Endothelial cell of umbilical vein (primary cell): ENCODE measurements at regions not wholly inside any gene's neighbourhood (a gene's known extent, or its start where the extent isn't known, plus 50 kb on each side); places are given as distances from the start of the nearest gene placed in this dataset.

Experiments
- BruUV-seq: library from RNA; stranded (reverse); fragments of 400-500 nt; replicated peaks from 2 replicates; lab custom pipeline; 2021; lab: Mats Ljungman, UMichigan
- CTCF ChIA-PET: fragments of 300-600, 350-600 bp; sonication (Branson Sonifier 250); formaldehyde crosslinking; loops from one replicate; lab custom pipeline; 2021; ENCODE audit warnings: antibody characterized with exemption, inconsistent platforms; lab: Charles Lee
- POLR2A ChIA-PET: fragments of 300-600, 350-600 bp; sonication (Branson Sonifier 250); formaldehyde crosslinking; loops from one replicate; lab custom pipeline; 2021; ENCODE audit warnings: antibody characterized with exemption, inconsistent platforms; lab: Charles Lee
- DNase-seq: peaks from one replicate; pipeline ENCODE4 v3.0.0-alpha.2; 2011; ENCODE audit warnings: low read depth, low spot score
- FAIRE-seq: peaks from 2 replicates; lab custom pipeline; 2011; peaks lifted over from hg19 to GRCh38; lab: Jason Lieb, UNC
- H2AFZ ChIP-seq: 2 replicates; pipeline ENCODE4 v1.6.0; 2012; ENCODE audit warnings: low read depth, low read length, control low read depth, inconsistent platforms
- H3K27ac ChIP-seq: 2 replicates; pipeline ENCODE4 v1.5.1; 2011; ENCODE audit warnings: low read depth, mild to moderate bottlenecking, control low read depth, low read length, moderate library complexity; ENCODE audit not compliant: insufficient read depth
- H3K27me3 ChIP-seq, 2 experiments: 2 replicates each; pipeline versions ENCODE4 v1.6.0 to v1.6.1; 2011; ENCODE audit warnings: low read length in 2 of 2, mixed read lengths in 1 of 2; ENCODE audit not compliant: control insufficient read depth in 2 of 2, insufficient read depth in 2 of 2
- H3K36me3 ChIP-seq, 2 experiments: 2 replicates in 1 of 2; 3 replicates in 1 of 2; pipeline ENCODE4 v1.5.1; 2011; ENCODE audit warnings: low read length in 2 of 2, mild to moderate bottlenecking in 1 of 2, moderate library complexity in 1 of 2; ENCODE audit not compliant: control insufficient read depth in 2 of 2, insufficient read depth in 2 of 2; ENCODE audit errors: extremely low read depth in 1 of 2
- H3K4me1 ChIP-seq: 3 replicates; pipeline ENCODE4 v1.5.1; 2011; ENCODE audit warnings: mild to moderate bottlenecking, low read length; ENCODE audit not compliant: control insufficient read depth, insufficient read depth; ENCODE audit errors: extremely low read depth
- H3K4me2 ChIP-seq: 2 replicates; pipeline ENCODE4 v1.6.1; 2011; ENCODE audit warnings: low read length, control low read depth, mixed read lengths; ENCODE audit not compliant: insufficient read depth
- H3K4me3 ChIP-seq, 3 experiments: fragments of 200-600 bp in 1 of 3; sonication (generic), shearing (Covaris generic) in 1 of 3; replicated peaks in 1 of 3; 2 replicates each; pipeline ENCODE4 v1.5.1; 2011 to 2016; ENCODE audit warnings: control low read depth in 3 of 3, low read length in 3 of 3, mild to moderate bottlenecking in 2 of 3, inconsistent platforms in 1 of 3, low read depth in 1 of 3, moderate library complexity in 1 of 3; ENCODE audit not compliant: insufficient read depth in 1 of 3
- H3K79me2 ChIP-seq: 2 replicates; pipeline ENCODE4 v1.6.0; 2012; ENCODE audit warnings: low read length, inconsistent platforms; ENCODE audit not compliant: control insufficient read depth, insufficient read depth
- H3K9ac ChIP-seq: replicated peaks from 2 replicates; pipeline ENCODE3; 2011; ENCODE audit warnings: low read length, control low read depth; ENCODE audit not compliant: insufficient read depth; ENCODE audit errors: extremely low read depth
- H3K9me1 ChIP-seq: replicated peaks from 3 replicates; pipeline ENCODE4 v1.6.0; 2011; ENCODE audit warnings: mild to moderate bottlenecking, low read length; ENCODE audit not compliant: control insufficient read depth, insufficient read depth; ENCODE audit errors: extremely low read depth
- H3K9me3 ChIP-seq: replicated peaks from 2 replicates; pipeline ENCODE4 v1.5.1; 2012; ENCODE audit warnings: low read length, inconsistent platforms; ENCODE audit not compliant: control insufficient read depth, insufficient read depth
- H4K20me1 ChIP-seq: replicated peaks from 2 replicates; pipeline ENCODE3; 2011; ENCODE audit warnings: mild to moderate bottlenecking, low read length; ENCODE audit not compliant: control insufficient read depth, insufficient read depth; ENCODE audit errors: extremely low read depth
- EZH2 ChIP-seq: IDR thresholded peaks from 2 replicates; pipeline ENCODE4 v1.6.1; 2012; ENCODE audit warnings: borderline replicate concordance, low read depth, mild to moderate bottlenecking, moderate library complexity, low read length, inconsistent platforms; ENCODE audit not compliant: severe bottlenecking
- FOS ChIP-seq: IDR thresholded peaks from 2 replicates; pipeline ENCODE4 v1.6.1; 2011; ENCODE audit warnings: mild to moderate bottlenecking, low read length, moderate library complexity, borderline replicate concordance; ENCODE audit not compliant: insufficient read depth
- GATA2 ChIP-seq: IDR thresholded peaks from 2 replicates; pipeline ENCODE4 v1.7.0; 2011; ENCODE audit warnings: low read depth, mild to moderate bottlenecking, moderate library complexity, mixed read lengths, low read length; ENCODE audit not compliant: insufficient read length, insufficient read depth
- JUN ChIP-seq: IDR thresholded peaks from 2 replicates; pipeline ENCODE4 v1.6.1; 2011; ENCODE audit warnings: borderline replicate concordance, low read depth; ENCODE audit not compliant: insufficient read length, insufficient read depth
- MAX ChIP-seq: IDR thresholded peaks from 2 replicates; pipeline ENCODE4 v1.6.1; 2011; ENCODE audit not compliant: insufficient read depth, insufficient read length
- MYC ChIP-seq: IDR thresholded peaks from one replicate; pipeline ENCODE4 v1.6.1; 2011; ENCODE audit warnings: mild to moderate bottlenecking, low read depth, low read length
- POLR2A ChIP-seq: IDR thresholded peaks from 2 replicates; pipeline ENCODE4 v1.6.1; 2012; ENCODE audit warnings: low read depth, mild to moderate bottlenecking, control low read depth, low read length
- POLR2AphosphoS5 ChIP-seq: IDR thresholded peaks from 2 replicates; pipeline ENCODE4 v1.6.1; 2012; ENCODE audit warnings: low read depth, mild to moderate bottlenecking, control low read depth, low read length, moderate library complexity; ENCODE audit not compliant: insufficient read depth
- dilution Hi-C: fragments of 300-500 bp; cut with MboI; formaldehyde crosslinking; loops from one replicate; pipeline ENCODE4 v1.15.0; 2019; ENCODE audit warnings: low sequenced_read_pairs; ENCODE audit not compliant: extremely low pct_ligation_motif_present
- intact Hi-C: fragments of 100-400 bp; cut with micrococcal nuclease; formaldehyde crosslinking; loops from one replicate; pipeline ENCODE4 v1.10.0; 2022
- TF ChIP-seq, protein P1 (sequence below), 2 donors: IDR thresholded peaks; 1 replicate in 1 of 2; 2 replicates in 1 of 2; pipeline ENCODE4 v1.5.1; 2011; ENCODE audit warnings: low read length in 2 of 2, mild to moderate bottlenecking in 2 of 2, moderate library complexity in 2 of 2, control low read depth in 1 of 2, inconsistent platforms in 1 of 2, low read depth in 1 of 2; ENCODE audit not compliant: insufficient read depth in 1 of 2; ENCODE audit errors: extremely low read depth in 1 of 2

GRCh38 chr4:187887906-187888305, 107.7 kb upstream of the ZFP42 start:
- no peak overlapping the region for H3K9ac ChIP-seq
- no peak overlapping the region for H3K27ac ChIP-seq
- no peak overlapping the region for H3K4me3 ChIP-seq
- H3K9me3 ChIP-seq, result peaks cover 6% of the 10 kb centered on the region
- no peaks in the 10 kb centered on the region for H3K36me3 ChIP-seq
- H3K79me2 ChIP-seq, result no peaks in the 10 kb centered on the region
- no peak for DNase-seq
- no peak overlapping the region for H2AFZ ChIP-seq
- intact Hi-C loops (no loop called here), dilution Hi-C loops (no loop called here)
- no peaks in the 10 kb centered on the region for H3K27me3 ChIP-seq
- FAIRE-seq, result no peak
- BruUV-seq, result no TSS peak
- ChIA-PET POLR2A (no interaction called here), CTCF (no interaction called here)
- no peak overlapping the region for H3K4me2 ChIP-seq
- H3K4me1 ChIP-seq, result no peaks in the 10 kb centered on the region
- no peaks in the 10 kb centered on the region for H3K9me1 ChIP-seq
- TF ChIP-seq, protein P1, sequence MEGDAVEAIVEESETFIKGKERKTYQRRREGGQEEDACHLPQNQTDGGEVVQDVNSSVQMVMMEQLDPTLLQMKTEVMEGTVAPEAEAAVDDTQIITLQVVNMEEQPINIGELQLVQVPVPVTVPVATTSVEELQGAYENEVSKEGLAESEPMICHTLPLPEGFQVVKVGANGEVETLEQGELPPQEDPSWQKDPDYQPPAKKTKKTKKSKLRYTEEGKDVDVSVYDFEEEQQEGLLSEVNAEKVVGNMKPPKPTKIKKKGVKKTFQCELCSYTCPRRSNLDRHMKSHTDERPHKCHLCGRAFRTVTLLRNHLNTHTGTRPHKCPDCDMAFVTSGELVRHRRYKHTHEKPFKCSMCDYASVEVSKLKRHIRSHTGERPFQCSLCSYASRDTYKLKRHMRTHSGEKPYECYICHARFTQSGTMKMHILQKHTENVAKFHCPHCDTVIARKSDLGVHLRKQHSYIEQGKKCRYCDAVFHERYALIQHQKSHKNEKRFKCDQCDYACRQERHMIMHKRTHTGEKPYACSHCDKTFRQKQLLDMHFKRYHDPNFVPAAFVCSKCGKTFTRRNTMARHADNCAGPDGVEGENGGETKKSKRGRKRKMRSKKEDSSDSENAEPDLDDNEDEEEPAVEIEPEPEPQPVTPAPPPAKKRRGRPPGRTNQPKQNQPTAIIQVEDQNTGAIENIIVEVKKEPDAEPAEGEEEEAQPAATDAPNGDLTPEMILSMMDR (IDR thresholded peaks at IDR 0.05; ENCODE audit: extremely low read depth in 1 of 2, insufficient read depth in 1 of 2, low read depth in 1 of 2, low read length in 2 of 2), result no peak
- no peak for TF ChIP-seq MAX
- TF ChIP-seq FOS, result no peak
- TF ChIP-seq GATA2, result no peak
- no peak for TF ChIP-seq JUN
- no peak for TF ChIP-seq POLR2AphosphoS5
- TF ChIP-seq POLR2A, result no peak
- TF ChIP-seq EZH2, result no peak
- TF ChIP-seq MYC, result no peak
- H4K20me1 ChIP-seq, result no peaks in the 10 kb centered on the region
